HG03108 (cell line): ENCODE measurements at regions not wholly inside any gene's neighbourhood (a gene's known extent, or its start where the extent isn't known, plus 50 kb on each side); places are given as distances from the start of the nearest gene placed in this dataset.
"Not testable (repeated sequence)": the region's sequence is repeated elsewhere in the genome, so short reads cannot be mapped to it uniquely, and the experiment has no call there.

ENCODE experiments used
- ATAC-seq: cut with Tn5 transposase; IDR thresholded peaks from one replicate; pipeline ENCODE4 v1.9.1; 2021; ENCODE audit warnings: moderate library complexity; ENCODE audit not compliant: unreplicated experiment

DNA sequence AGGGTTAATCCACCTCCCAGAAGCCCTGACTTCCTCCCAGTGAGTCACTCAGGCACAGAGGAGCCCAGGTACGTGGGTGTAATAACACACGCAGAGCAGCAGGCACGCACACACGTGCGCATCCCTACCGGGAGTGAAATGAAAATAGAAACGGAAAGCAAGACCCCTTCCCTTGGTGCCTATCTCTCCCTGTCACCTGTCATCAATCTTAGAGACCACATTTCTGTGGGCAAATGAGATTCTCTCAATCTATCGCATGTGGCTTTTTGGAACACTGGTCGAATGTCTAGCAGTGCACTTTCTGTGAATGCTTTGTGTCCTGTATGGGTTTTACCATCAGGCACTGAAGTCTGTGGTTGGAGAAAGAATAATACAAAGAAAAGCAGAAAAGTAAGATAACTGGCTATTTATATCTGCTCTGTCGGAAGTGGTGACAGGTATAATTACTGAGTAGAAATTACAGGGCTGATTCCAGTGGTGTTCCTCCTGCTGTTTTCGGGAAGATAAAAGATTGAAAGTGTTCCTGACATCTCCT is 137.7 kb upstream of the GRIA1 start:
- ATAC-seq: peak; percentile 53

DNA sequence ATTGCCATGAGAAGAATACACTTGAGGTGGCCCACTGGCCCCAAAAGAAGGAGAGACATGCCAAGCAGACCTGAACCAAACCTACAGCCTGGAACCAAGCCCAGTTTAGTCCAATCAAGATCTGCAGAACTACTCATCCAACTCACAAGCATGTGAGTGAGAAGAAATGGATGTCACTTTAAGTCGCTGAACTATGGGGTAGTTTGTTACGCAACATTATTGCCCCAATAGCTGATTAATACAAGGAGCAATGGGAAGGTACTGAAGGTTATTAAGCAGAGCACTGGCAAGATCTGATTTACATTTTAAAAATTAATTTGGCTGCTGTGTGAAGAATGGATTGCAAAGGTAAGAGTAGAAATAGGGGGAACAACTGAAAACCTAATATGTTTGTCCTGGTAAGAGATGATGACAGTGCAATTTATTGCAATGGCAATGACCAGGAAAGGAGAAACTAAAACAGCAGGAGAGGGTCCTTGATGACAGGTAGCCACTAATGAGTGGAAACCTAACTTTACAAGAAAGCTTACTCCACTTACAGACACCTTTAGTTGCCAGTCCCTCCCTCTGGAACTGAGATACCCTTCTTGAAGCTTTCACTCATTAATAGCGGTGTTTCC is 132.9 kb upstream of the GRIA1 start:
- ATAC-seq: no peak

DNA sequence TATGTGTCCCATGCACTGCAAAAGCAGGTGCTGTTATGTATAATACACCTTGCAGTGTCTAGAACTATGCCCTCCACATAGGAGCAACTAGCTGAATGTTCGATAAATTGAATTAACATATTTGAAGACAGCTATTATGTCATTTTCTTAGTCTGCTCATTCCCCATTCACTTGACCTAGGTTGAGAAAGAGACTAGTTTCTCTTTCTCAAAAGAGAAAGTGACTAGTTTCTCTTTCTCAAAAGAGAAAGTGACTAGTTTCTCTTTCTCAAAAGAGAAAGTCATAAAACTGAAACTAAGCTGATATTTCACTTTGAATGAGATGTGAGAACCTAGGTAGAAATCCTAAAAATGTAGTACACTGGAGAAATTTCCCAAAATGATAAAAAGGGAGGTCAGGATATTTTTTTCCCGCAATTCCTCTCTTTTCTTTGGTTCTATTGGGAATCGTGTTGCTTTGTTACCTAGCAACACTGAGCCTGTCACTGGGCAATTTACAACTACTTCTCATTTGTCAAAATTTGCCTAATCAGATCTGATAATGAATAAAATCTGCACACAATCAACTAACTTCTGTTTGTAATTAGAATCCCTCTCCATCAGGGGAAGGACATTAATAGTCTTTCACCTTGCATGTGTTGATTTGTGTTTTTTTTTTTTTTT is 132.0 kb upstream of the GRIA1 start:
- ATAC-seq: peak; percentile 87

DNA sequence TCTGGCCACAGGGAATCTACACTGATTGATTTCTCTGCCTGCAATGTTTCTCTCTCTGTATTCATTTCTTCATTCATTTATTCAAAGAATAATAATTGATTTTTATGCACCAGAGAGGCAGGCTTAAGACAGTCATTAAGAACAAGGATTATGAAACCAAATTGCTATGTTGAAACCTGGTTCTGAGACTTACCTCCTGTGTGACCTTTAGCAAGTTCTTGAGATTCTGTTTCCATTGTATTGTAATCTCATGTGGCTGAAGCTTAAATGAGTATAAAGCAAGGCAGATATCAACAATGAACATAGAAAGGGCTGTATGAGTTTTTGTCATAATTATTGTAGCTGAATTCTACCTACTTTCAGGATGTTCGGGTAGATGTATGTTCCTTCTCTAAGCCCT is 129.6 kb upstream of the GRIA1 start:
- no peak for ATAC-seq

DNA sequence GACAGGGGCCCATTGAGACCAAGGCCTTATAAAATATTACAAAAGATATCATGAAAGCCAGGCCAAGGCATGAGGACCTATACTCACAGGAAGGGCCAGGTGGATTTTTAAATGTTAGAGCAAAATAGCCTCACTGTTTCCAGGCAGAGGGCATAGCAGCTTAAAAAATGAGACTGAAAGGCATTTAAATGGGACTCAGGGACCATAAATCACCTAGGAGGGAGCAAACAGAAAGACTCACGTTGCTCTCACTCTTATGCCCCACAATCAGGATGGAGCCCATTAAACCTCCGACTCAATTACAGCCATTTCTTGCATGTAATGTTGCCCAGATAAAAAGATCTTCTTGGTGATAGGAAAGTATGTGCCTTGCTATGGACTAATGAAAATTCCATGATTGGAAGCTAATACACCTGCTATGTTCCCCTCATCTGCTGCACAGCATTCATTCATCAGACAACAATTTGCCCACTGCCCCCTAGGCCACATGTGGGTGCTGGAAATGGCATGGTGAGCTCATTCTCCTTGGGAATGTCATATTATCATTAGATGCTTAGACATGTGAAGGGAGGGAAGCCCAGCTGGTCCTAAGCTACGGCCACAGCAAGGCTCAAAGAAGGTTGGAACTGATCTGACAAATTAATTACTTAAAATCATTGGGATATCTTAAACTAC is 128.6 kb upstream of the GRIA1 start:
- ATAC-seq: no peak

DNA sequence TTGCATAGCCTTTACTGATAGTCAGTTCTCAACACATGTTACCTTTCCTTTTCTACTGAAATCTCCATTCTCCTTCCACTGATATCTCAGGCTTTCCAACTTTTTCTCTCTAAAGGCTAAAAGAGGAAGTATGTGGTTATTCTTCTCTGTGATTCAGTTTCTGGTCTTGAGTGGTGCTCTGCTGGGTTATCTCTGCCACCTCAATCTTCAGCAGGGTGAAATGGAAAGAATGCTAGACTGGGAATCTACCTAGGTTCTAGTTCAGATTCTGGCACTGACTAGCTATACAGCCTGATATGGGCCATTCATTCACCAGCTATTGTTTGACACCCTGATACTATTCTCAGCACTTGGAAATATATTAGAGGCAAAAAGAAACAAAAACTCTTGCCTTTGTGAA is 124.9 kb upstream of the GRIA1 start:
- peak; percentile 53 for ATAC-seq

DNA sequence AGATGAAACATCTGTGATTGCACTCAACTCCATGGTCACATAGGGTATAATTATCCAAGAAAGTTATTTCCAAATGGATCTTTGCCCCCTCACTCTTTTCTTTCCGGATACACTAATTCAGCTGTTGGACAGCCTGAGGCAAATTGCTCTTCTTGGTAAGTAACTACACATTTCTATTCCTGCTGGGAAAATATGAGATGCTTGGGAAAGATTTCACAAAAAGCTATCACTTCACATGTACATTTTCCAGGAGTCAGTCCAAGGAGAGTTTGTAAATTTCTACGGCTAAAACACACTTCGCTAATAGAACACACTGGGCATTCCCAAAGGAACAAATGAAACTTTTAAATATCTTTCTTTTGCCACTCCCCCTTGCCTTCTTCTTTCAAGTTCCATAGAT is 123.0 kb upstream of the GRIA1 start:
- no peak for ATAC-seq

DNA sequence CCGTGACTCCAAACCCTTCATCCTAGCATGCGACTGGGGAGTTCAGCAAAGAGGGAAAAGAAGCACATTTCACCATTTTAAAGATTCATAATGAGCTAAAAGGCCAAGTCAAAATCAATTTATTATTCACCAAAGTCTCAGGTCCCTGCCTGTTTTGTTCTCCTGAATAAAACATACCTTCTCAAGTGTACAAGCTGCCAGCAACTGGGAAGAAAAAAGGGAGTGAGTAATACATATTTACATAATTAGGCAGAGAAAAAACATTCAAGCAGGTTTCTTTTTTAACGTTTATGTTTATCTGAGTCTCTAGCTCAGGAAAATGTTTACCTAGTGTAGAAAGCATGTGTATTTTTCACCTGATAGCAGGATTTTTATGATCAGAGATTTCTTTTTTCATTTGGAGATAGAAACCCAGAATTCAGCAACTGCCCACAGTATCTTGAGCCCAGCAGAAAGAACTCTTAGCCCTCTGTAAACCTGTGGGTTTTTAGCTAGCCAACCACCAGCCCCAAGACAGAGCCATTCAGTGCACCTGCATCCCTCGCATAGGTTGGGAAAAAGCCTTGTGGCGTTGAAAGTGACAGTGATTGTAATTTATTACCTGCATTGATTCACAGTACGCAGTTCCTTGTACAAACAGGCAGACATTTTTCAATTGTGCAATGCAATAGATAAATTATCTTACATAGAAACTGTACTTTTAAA is 117.9 kb upstream of the GRIA1 start:
- ATAC-seq: no peak

DNA sequence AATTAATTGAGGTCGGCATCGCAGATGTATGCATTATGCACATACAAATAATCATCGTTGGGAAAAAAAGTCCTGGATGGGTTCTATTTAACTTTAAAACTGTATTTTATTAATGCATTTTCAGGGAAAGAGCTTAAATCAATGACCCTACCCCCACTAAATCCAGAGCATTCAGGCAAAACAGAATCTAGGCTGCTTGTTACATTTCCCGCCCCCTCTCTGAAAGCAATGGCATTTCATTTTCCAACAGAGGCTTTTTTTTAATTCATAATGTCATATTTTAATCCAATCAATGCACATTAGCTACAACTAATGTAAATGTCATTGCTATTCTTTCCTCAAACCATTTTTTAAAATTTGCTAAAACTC is 117.4 kb upstream of the GRIA1 start:
- no peak for ATAC-seq

DNA sequence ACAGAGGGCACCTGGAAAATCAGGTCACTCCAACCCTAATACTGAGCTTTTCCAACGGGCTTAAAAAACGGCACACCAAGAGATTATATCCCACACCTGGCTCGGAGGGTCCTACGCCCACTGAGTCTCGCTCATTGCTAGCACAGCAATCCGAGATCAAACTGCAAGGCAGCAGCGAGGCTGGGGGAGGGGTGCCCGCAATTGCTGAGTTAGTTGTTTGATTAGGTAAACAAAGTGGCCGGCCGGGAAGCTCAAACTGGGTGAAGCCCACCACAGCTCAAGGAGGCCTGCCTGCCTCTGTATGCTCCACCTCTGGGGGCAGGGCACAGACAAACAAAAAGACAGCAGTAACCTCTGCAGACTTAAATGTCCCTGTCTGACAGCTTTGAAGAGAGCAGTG is 108.8 kb upstream of the GRIA1 start:
- ATAC-seq: not testable (repeated sequence)

DNA sequence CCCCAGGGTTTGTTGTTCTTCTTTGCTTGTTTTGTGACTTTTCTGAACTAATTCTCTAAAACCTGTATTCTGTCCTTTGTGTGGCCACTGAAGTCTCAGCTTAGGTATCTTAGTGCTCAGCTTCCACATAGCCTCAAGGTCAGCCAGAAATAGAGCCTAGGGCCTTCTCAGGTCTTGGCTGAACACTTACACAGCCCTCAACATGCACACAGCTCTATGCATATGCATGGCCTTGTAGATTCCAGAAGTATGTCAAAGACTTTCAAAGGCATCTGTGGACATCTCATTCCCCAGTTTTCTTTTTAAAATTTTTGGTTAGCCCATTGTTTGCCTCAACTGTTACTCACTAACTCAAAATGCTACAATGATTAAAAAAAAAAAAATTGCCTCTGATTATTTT is 99.9 kb upstream of the GRIA1 start:
- no peak for ATAC-seq

DNA sequence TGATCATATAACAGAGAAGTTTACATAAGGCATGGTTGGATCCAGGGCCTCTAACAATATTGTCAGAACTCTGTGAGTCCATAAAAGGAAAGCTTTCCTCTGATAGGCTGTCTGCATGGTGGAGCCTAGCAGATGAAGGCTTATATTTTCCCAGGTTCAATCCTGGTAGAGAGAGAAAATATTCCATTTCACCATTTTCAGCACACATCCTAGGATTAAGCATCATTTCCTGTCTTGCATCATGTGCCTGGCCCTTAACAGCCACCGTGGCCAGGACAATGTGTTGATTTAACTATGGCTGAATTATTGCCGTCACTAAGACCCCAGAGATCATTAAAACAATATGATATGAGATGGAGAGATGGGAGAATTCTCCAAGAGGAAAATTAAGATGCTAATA is 90.9 kb upstream of the GRIA1 start:
- no peak for ATAC-seq

DNA sequence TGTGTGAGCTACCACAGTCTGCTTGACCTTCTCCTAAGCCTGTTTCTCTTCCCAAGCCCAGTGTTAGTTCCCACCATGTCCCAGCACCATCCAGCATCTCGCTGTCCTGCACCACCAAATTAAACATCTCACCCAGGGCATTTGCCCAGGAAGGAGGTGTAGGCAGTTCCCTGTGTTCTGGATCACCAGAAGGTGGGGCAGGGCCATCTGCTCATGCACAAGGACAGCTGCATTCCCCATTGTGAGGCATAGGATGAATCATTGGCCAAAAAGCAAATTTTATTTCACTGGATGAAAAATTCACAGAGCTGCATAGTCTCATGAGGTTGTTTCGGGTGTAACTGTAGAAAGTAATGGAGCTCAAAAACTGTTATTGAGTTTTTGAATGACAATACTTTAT is 89.5 kb upstream of the GRIA1 start:
- ATAC-seq: no peak

DNA sequence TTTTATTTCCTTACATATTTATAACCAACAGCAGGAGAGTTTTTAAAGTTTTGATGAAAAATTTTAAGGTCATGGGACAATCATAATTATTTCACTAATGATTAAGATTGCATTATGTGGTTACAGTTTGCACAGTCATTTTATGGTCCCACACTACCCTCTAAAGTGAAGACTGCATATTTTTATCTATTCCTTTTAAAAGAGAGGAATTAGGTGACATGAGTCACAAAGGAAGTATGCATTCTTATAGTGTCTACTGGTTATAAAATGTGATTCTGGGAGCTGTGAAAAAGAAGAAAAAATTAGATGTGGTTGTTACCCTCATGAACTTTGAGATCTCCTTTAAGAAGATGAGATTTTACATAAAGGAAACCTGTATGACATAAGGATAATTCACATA is 87.9 kb upstream of the GRIA1 start:
- ATAC-seq: no peak

DNA sequence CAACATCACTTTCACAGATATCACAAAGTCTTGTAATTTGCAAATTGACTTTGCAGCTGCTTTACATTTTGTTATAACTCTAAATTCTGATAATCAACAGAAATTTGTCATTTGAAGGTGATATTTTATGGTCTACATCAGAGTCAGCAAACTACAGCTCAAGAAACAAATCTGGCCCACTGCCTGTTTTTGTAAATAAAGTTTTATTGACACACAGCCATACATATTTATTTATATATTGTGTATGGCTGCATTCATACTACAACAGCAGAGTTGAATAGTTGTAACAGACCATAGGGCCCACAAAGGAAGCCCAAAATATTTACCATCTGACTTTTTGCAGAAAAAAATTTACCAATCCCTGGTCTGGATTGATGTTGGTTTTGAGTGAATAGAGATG is 87.0 kb upstream of the GRIA1 start:
- ATAC-seq: no peak

DNA sequence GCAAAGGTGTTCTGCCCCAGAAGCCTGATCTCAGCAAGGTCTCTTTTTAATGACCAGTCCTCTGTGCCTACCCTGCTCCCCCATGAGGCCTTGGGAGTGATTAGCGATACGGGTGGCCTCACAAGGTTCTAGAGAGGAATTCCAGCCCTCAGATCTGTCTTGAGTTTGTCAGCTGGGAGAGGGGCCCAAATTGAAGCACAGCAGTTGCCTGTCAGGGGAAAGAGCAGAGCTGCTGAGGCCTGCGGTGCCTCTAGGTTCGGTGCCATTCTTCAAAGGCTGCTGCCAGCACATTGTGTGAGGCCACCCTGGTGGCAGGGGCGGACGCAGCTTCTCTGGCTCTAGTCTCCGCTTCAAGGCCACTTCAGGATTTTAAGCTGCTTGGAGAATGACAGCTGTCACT is 85.7 kb upstream of the GRIA1 start:
- no peak for ATAC-seq

DNA sequence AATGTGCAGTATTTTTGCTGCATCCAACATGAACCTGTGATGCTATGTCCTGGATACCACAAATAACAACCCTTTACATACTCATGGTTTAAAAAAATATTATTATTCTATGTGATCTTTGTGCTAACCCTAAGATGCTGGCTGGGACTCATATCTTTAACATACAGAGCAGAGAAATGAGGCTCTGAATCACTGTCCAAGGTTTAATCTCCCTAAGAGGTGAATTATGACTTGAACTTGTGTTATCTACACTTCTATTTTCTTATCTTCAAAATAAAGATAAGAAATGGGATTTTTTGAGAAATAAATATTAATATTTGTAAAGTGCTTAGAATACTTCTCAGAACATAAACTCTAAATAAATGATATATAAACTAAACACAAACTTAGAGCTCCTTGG is 68.8 kb upstream of the GRIA1 start:
- ATAC-seq: no peak

DNA sequence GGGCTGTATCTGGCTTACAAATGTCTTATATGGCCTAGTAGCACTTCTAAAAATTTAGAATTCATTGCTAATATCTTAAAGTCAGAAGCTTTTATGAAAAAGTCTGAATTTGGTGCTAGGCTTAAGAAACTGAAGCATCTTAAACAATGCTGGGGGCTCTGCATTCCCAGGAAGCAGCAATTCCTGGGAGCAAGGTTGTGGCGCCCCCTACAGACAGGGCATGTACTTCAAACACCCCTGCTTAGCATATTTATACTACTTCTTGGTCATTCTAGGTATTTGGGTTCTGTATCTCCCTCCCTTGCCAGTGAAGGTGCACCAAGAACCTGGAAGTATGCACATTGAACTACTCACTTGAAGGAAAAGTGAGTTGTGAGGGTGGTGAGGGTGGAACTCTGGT is 64.6 kb upstream of the GRIA1 start:
- ATAC-seq: no peak

DNA sequence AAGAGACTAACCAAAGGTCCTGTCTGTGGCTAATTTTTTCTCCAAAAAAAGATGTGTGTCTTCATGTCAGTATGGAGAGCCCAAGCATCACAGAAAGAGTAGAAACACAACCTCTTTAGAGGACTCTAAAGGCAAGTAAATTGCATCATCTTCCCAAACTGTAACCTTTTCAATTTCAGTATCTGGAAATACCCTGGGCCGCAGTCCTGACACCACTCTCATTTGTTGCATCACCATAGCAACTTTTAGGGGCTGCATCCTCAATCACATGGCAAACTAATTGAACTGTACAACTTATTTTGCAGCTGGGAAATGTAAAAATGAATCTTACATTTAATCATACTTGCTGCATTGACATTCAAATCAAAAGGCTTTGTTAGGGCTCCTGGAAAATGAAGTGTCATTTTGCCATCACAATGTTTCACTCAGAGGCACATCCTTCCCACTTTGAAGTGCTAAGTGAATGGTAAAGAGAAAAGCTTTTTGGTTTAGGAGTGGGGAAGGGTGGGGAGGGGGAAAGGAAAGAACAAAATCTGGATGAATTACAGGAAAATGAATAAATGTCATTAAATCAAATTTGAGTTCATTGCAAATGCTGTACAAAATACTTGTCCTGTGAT is 60.6 kb upstream of the GRIA1 start:
- no peak for ATAC-seq

DNA sequence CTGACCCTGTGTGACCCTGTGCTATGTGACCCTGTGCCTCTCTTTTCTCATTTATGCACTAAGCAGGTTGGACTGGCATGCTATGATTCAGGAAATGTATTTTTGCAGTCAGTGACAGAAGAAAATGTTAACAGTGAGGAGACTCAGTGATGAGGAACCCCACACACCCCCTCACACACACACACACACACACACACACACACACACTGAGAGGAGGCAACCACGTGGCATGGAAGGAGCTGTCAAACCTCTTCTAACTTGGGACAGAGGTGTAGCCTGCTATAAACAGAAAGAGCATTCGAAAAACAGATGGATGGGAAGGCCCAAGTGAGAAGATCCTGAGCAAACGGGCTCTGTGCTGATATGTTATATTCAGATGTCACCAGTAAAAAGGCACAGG is 57.9 kb upstream of the GRIA1 start:
- ATAC-seq: no peak

DNA sequence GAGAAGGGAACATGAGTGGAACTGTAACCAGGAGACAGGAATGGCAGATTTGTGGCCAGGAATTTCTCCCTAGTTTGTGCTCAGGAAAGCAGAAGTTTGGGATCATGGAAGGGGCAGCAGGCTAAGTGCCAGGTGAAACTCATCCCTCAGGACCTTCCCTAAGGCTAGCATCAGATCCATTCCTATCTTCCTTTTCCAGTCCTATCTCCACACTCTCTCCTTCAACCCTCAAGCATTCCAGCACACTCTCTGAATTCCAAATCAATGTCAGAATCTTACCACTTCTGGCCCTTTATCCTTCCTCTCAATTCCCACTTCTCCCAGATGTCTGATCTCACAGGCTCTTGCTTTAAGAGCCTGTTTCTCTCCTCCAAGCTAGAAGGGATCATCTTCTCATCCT is 53.2 kb upstream of the GRIA1 start:
- ATAC-seq: no peak
